ENCODE measurements at regions not wholly inside any gene's neighbourhood (a gene's known extent, or its start where the extent isn't known, plus 50 kb on each side); places are given as distances from the start of the nearest gene placed in this dataset.

DNA sequence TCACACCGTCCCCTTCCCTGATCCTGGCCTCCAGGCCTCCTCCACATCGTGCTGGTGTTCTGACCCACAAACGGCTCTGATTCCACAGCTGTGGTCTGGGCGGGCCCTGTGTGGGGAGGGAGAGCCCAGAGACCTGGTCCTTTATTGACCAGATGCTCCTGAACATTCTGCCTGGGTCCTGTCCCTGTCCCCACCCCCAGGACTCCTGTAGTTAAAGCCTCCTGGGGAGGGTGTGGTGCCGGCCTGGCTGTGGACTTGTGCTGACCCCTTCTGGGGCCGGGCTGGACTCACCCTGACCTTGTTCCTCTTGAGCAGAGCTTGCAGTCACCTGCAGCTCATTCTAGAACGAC is 128.7 kb downstream of the CTTN start:
- DNase-seq (peak; percentile 46), ATAC-seq (peak; percentile 13 to 24)
- TF ChIP-seq, protein P1, sequence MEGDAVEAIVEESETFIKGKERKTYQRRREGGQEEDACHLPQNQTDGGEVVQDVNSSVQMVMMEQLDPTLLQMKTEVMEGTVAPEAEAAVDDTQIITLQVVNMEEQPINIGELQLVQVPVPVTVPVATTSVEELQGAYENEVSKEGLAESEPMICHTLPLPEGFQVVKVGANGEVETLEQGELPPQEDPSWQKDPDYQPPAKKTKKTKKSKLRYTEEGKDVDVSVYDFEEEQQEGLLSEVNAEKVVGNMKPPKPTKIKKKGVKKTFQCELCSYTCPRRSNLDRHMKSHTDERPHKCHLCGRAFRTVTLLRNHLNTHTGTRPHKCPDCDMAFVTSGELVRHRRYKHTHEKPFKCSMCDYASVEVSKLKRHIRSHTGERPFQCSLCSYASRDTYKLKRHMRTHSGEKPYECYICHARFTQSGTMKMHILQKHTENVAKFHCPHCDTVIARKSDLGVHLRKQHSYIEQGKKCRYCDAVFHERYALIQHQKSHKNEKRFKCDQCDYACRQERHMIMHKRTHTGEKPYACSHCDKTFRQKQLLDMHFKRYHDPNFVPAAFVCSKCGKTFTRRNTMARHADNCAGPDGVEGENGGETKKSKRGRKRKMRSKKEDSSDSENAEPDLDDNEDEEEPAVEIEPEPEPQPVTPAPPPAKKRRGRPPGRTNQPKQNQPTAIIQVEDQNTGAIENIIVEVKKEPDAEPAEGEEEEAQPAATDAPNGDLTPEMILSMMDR (IDR thresholded peaks at IDR 0.05): no peak
- Histone ChIP-seq H3K27ac (no peak overlapping the region), H3K4me3 (no peak overlapping the region), H3K9me3 (no peaks in the 10 kb centered on the region), H3K27me3 (ENCODE audit: low read depth) (peaks cover 7% of the 10 kb centered on the region), H3K4me1 (peaks cover 8% of the 10 kb centered on the region), H3K36me3 (no peaks in the 10 kb centered on the region)
- intact Hi-C loops (cut with DNase I): no loop called here

DNA sequence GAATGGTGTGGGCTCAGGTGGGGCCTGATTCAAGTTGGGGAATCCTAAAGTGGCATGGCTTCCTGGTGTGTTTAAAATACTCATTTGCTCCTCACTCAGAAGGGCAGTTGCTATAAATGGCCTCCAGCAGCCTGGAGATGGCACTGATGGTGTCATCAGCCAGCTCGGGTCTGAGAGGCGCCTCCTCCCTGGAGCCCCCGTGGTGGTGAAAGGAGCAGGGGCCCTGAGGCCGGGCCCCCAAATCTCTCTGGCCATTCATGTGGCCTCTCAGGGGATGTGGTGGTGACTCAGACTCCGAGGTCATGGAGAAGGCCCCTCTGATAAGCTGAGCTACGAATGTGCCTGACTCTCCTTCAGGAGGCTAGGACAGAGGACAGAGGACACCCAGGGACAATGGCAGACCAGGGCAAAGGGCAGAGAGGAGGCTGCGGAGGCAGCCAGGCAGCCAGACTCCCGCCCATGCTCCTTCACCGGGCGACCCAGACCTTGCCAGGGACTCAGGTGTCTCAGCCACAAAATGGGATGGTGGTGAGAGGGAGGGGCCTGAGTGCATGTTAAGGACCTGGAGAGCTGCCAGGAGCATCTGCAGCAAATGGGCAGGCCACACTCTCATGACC is 129.2 kb downstream of the CTTN start:
- H3K27ac ChIP-seq: no peak overlapping the region
- no peaks in the 10 kb centered on the region for H3K36me3 ChIP-seq
- no peak for ATAC-seq
- no peak overlapping the region for H3K4me3 ChIP-seq
- intact Hi-C loops (cut with DNase I): no loop called here
- H3K27me3 ChIP-seq (ENCODE audit: low read depth): peaks cover 5% of the 10 kb centered on the region
- H3K9me3 ChIP-seq: no peaks in the 10 kb centered on the region
- peak; percentile 27 for DNase-seq
- peaks cover 4% of the 10 kb centered on the region for H3K4me1 ChIP-seq
- TF ChIP-seq, protein P1 (IDR thresholded peaks at IDR 0.05): no peak

DNA sequence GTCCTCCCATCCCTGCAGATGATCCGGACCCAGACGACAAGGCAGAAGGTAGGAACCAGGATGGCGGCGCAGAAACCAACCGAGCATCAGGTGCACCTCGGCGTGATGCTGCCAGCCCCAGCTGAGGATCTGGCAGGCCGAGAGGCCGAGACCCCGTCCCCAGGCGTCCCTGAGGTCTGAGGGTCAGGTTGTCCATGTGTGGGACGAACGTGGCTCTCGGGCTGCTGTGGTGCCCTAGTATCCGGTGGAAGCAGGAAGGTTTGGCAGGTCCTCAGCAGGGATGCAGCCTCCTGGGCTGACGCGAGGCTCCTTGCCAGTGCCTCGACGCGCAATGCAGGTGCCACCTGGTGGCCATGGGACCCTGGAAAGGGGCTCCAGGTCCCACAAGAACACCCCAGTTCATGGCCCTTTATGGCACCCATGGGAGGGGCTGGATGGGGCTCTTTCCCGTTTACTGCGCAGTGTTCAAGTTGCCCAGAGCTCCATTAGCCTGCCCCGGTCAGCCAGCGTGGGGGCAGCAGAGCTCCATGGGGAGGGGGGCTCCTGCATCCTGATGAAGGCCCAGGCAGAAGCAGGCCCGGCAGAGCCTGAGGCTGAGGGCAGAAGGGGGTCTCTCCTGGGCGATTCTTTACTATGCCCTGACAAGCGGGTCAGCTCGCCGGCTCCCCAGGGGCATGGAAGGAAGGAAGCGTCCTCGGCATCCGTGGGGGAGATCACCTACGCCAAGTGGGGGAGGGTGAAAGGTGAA is 129.9 kb downstream of the CTTN start:
- TF ChIP-seq, protein P1 (IDR thresholded peaks at IDR 0.05): no peak
- Histone ChIP-seq H3K9me3 (no peaks in the 10 kb centered on the region), H3K4me1 (peaks cover 3% of the 10 kb centered on the region), H3K27ac (no peak overlapping the region), H3K27me3 (ENCODE audit: low read depth) (no peaks in the 10 kb centered on the region), H3K36me3 (no peaks in the 10 kb centered on the region), H3K4me3 (no peak overlapping the region)
- intact Hi-C loops (cut with DNase I): no loop called here
- DNase-seq (peak; percentile 32), ATAC-seq (no peak)

DNA sequence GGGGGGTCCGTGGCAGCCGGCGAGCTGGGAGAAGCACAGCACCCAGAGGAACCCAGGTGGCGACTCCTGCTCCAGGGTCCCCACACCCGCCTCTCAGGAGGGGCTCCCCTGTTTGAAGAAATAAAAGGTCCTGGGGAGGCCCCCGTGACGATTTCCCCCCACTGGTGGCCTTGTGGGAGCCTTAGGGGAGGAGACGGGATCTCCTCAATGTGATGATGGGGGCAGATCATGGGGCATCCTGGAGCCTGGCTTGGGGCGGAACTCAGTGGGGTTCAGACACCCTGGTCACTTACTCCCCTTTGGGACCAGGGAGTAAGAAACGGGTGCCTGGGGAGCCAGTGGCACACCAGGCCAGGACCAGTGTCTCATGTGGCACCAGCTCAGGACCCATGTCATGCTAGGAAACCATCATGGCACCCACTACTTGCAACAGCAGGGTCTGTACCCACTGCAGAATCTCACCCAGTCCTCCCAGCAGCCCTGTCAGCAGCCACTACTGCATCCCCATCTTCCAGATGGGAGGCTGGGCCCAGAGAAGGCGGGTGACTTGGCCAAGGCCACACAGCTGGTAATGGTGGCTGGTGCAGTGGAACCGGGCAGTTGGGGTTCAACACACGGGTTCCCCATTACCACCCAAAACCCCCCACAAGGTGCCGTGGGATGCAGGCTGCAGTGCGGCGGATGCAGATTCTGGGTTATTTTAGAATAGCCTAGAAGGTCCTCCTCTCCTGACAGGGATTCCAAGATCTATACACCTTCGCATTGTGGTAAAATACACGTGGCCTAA is 130.7 kb downstream of the CTTN start:
- DNase-seq: peak; percentile 24
- H3K4me3 ChIP-seq: no peak overlapping the region
- TF ChIP-seq, protein P1 (IDR thresholded peaks at IDR 0.05): no peak
- H3K4me1 ChIP-seq: peaks cover 3% of the 10 kb centered on the region
- no peaks in the 10 kb centered on the region for H3K9me3 ChIP-seq
- no peaks in the 10 kb centered on the region for H3K27me3 ChIP-seq (ENCODE audit: low read depth)
- H3K36me3 ChIP-seq: no peaks in the 10 kb centered on the region
- no peak for ATAC-seq
- intact Hi-C loops (cut with DNase I): no loop called here
- H3K27ac ChIP-seq: no peak overlapping the region

DNA sequence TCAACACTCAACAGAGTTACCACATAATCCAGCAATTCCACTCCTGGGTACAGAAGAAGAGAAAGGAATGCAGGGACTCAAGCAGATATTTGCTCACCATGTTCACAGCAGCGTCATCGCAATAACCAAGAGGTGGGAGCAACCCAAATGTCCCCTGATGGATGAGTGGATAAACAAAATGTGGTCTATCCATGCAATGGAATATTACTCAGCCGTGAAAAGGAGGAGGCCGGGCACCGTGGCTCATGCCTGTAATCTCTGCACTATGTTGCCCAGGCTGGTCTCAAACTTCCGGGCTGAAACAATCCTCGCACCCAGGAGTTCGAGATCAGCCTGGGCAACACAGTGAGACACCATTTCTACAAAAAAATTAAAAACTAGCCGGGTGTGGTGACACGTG is 131.7 kb downstream of the CTTN start:
- intact Hi-C loops (cut with DNase I): no loop called here
- DNase-seq (no peak), ATAC-seq (no peak)

More for the DNA sequence above, 131.7 kb downstream of the CTTN start:
- H3K4me1 ChIP-seq: peaks cover 3% of the 10 kb centered on the region
- H3K27ac ChIP-seq: no peak overlapping the region
- H3K36me3 ChIP-seq: no peaks in the 10 kb centered on the region
- no peak overlapping the region for H3K4me3 ChIP-seq
- no peaks in the 10 kb centered on the region for H3K27me3 ChIP-seq (ENCODE audit: low read depth)
- H3K9me3 ChIP-seq: no peaks in the 10 kb centered on the region
- TF ChIP-seq, protein P1 (IDR thresholded peaks at IDR 0.05): no peak

Data from lower lobe of right lung (tissue), 2 donors.